ENCODE measurements at regions not wholly inside any gene's neighbourhood (a gene's known extent, or its start where the extent isn't known, plus 50 kb on each side); places are given as distances from the start of the nearest gene placed in this dataset.

DNA sequence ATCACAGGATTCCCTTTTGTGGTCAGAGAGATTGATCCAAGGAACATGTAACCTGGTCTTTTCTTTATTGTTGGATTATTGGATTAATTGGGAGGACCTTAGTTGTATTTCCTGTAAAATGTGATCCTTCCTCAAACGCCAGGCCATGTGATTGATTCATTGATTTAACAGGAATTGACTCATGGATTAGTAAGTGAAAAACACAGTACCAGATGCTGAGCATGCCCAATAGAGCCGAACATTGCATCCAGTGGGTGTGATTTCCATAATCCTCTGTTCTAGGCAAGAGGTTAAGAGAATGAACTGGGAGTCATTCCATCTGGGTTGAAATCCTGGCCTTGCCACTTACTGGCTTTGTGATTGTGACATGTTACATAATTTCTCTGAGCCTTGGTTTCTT lies 522.3 kb downstream of the MAT2B start:
- peak; percentile 55 for DNase-seq (ENCODE audit: low read depth)

DNA sequence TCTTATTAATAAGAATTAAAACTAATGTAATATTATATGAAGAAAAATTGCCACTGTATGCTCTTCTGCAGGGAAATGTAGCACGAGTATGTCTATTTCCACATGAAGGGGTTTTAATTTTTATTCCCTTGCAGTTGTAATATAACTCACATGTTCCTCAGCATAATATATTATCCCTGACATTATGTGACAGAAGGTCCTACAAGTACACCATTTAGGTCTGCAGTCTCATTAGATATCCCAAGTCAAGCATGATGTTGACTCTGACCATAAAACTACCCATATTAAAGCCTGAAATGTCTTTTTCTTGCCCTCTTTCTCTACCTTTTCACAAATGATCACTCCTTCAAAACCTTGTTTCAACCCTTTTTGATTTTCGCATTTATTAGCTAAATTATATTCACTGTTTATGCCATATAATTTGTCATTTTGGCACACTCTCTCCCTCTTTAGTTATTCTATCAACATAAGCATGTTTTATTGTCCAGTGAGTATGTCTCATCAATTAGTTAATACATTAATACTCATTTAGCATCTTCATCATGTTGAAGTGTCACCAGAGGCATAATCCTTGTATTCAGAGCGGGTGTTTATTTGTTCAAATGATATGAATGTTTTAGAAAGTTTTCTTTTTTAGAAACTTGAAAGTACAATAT lies 532.8 kb downstream of the MAT2B start:
- no peak for DNase-seq (ENCODE audit: low read depth)

DNA sequence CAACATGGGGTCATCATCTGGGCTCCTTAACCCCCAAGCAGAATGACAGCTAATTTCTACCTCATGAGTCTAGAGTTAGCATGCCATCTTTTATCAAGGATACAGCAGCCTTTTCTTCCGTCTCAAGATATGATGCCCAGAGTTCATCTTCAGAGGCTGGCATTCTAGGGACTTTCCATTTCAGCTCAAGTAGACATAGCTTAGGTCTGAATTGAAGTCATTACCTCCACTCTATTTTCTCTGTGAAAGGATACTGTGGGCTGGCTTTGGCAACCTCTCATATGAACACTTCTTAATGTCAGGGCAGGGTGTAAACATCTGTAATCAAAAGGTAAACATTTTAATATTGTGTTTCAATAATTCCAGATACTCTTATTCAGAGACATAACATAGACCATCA lies 535.7 kb downstream of the MAT2B start:
- no peak for DNase-seq (ENCODE audit: low read depth)

DNA sequence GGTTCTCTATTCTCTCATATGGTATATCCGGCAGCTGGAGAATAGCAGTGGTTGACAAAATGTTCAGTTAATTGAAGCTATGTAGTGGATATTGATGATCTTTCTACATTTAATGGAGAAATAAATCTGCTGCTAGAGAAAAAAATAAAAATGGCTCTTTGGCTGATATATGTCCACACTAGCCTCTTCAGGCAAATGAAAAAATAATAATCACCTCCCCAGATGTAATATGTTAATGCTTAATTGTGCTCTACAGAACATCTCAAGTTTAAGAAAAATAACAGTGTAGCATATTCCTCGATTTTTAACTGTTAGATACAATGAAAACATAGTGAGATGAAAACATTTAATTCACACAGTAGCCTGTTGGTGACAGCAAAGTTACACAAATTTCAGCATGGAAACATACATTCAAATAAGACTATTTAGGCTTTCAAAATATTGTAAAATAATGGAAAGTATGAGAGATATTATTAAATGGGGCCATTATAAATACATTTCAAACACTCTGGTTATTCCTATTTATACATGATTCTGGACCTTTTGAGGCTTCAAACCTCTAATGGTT lies 543.0 kb downstream of the MAT2B start:
- peak; percentile 16 for DNase-seq (ENCODE audit: low read depth)

DNA sequence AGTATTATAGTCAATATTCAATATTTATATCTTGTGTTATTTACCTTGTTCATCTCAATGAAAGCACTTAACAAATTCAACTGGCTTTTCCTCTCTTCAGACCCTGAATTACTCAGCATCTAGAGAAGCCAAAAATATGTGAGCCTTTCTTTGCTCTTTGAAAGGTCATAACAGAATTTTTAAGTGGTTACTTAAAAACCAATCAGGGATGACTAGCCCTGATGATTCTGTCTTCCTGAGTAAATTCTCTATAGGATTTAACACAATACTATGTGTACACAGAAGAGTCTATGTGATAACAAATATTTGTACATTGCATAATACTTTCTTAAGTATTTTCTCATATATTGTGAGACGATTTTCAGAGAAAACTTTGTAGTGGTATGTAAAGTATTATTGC lies 546.3 kb downstream of the MAT2B start:
- DNase-seq (ENCODE audit: low read depth): no peak

DNA sequence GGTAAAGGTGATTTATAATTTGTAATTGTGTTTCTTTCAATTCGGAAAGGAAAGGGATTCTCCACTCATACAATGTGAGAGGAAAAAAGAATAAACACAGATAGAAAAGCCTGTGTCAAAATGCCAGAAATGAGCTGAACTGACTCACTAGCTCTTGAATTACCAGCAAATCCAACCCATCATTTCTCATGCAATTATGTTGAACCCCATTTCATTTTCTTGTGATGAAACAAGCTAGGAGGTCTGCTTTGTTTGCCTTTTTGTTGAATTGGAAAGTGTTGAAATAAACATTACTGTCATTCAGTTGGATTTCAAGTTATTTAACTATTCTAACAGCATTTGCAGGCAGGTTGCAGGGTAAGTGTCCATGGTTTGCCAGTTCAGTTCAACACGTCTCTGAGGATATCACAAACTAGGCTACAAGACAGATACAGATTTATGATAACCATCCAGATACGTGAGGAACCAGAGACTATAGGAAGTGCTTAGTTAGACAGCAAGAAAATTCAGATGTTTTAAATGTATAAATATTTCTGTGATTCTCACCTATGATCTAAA lies 547.2 kb downstream of the MAT2B start:
- no peak for DNase-seq (ENCODE audit: low read depth)

DNA sequence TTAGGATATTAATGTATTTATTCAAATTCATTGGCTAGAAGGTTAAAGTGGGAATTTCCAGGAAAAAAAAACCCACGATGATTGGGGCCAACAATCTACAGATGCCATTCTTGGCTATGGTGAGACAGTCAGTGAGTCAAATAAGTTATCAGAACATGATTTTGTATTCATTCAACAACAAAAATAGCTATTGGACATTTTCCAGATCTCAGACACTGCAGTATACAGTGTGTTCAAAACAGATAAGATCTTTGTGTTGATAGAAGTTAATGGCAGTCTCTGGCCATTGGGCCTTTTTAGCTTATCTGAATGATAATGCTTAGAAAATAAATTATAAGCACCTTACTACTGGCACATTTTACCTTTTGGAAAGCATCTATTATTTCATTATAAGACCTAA lies 547.7 kb downstream of the MAT2B start:
- no peak for DNase-seq (ENCODE audit: low read depth)

DNA sequence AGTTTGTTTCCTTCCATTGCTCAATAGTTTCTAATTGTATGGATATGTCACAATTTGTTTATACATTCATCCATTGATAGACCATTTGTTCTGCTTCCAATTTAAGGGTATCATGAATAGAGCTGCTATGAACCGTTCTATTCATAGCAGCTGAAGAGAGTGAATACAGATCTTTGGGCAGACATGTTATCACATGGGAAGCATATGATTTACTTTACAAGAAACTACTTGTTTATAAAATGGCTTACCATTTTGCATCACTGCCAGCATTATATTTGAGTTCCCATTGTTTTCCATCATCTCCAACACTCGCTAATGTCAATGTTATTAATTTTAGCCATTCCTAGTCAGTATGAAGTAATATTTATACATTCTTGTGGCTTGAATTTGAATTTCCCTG lies 549.0 kb downstream of the MAT2B start:
- DNase-seq (ENCODE audit: low read depth): no peak

GRCh38 chr5:164057121-164057520 lies 551.7 kb downstream of the MAT2B start:
- DNase-seq (ENCODE audit: low read depth): no peak

GRCh38 chr5:164058621-164059020 lies 553.2 kb downstream of the MAT2B start:
- DNase-seq (ENCODE audit: low read depth): no peak

GRCh38 chr5:164059471-164059870 lies 554.1 kb downstream of the MAT2B start:
- no peak for DNase-seq (ENCODE audit: low read depth)

- DNase-seq (ENCODE audit: low read depth): no peak
These were observed 555.5 kb downstream of the MAT2B start for GRCh38 chr5:164060786-164061355.

DNA sequence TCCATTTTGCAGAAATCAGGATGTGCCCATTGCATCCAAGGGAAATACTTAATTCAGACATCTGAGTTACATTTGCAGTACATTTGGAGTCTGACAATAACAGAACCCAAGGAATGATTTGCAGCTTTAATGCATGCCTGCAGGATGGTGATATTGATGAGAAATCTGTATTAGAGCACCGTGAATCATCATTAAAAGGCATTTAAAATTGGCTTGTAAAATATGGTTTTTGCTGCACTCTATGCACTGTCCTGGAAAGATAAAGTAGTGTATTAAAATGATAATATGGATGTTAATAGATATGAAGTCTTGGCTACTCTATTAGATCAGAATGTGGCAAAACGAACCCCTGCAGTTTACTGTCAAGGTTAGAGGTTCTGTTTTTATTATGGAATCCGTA lies 556.9 kb downstream of the MAT2B start:
- DNase-seq (ENCODE audit: low read depth): no peak

DNA sequence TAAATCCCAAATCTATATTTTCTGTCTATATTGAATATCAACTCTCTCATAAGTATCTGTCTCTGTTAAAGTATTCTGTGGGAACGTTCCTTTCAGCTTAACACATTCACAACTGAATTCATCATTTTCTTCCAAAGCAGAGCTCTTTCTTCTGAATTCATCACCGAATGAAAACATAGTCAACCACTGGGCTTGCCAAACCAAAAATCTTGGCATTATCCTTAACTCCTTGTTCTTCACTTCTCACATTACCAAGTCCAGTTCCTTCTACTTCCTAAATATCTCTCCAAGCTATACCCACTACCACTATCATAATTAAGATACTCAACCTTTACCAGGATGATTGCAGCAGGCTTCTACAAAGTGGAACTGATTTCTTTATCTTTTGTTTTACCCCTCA lies 559.8 kb downstream of the MAT2B start:
- DNase-seq (ENCODE audit: low read depth): no peak

- no peak for DNase-seq (ENCODE audit: low read depth)
These were observed 566.3 kb downstream of the MAT2B start for GRCh38 chr5:164071671-164072070.

- DNase-seq (ENCODE audit: low read depth): no peak
These were observed 567.7 kb downstream of the MAT2B start for GRCh38 chr5:164073081-164073480.

DNA sequence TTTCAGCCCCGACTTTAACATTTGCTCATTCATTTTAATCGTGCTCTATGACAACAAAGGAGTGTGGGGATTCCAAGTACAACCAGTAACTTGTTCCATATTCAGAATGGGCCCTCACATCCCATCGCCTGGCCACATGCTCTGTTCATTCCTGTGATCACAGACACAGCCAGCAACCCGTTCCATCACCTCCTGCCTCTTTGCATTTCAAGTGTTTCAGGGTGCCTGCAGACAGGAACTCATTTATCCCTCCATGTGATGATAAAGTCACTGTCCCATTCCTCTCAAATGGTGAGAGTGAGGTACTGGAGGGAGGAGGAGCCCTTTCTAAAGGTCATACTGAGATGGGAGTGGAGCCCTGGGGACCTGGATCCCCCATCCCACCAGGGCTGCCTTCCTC lies 571.1 kb downstream of the MAT2B start:
- DNase-seq (ENCODE audit: low read depth): no peak

DNA sequence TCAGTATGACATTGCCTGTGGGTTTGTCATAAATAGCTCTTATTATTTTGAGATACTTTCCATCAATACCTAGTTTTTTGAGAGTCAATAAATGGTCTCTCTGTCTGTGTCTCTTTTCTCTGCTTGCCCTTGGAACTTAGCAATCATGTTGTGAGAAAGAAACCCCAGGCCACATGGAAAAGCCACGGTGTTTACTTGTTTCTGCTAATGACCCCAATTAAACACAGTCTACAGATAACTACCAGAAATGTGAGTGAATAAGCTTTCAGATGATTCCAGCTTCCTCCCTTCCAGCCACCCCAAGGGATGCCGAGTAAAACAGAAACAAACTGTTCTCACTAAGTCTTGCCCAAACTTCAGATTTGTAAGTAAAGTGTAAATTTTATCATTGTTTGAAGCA lies 584.9 kb downstream of the MAT2B start:
- DNase-seq (ENCODE audit: low read depth): no peak

DNA sequence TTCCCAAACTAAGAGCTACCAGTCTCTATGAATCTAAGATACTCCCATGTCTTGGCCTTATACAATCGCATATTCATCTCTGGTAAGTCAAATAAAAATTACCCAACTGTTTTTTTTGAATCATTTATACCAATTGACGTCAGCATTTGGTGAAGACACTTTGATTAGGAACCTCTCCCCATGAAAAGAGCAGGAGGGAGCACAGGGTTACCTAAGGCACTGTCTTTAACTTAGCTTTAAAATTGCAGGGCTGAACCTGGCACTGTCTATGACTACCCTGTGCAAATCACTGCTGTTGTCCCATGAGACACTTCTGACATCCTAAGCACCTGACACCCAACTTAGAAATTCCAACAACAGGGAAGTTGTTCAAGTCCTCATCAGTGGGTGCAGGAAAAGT lies 586.4 kb downstream of the MAT2B start:
- no peak for DNase-seq (ENCODE audit: low read depth)

DNA sequence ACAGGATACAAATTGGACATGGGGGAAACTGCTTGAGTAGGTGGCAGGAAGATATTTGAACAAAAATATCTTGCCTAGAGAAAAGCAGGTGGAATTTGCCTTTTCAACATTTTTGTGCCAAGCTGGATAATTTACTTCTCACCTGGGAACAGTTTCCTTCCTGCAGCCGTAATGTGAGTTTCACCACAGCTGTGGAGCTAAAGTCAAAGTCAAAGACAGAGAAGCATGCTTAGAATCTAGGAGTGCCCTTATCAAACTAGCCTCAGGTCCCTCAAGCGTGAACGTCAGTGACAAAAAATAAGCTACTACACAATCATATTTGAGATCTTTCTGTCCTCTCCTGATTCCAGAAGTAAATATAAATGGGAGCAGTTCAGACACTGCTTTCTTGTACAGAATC lies 588.9 kb downstream of the MAT2B start:
- no peak for DNase-seq (ENCODE audit: low read depth)

- peak; percentile 65 for DNase-seq (ENCODE audit: low read depth)
These were observed 592.3 kb downstream of the MAT2B start for GRCh38 chr5:164097749-164098148.

GRCh38 chr5:164098531-164098930 lies 593.1 kb downstream of the MAT2B start:
- peak; percentile 28 for DNase-seq (ENCODE audit: low read depth)

DNA sequence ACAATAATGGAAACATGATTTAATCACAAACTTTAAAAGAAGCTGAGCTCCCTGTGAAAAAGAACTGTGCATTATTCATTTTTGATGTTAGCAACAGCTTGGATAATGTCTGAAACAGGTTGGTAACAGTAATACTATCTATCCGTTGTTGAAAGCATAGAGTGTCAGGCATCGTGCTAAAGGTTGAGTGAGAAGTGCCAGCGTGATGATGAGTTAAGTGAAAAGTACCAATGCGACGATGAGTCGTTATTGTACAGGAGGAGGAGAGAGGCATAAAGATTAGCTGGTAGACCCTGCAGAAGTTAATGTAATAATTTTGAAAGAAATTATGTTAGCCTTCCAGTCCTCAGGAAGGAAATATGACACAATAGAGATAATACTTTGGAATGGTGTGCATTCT lies 593.6 kb downstream of the MAT2B start:
- no peak for DNase-seq (ENCODE audit: low read depth)

DNA sequence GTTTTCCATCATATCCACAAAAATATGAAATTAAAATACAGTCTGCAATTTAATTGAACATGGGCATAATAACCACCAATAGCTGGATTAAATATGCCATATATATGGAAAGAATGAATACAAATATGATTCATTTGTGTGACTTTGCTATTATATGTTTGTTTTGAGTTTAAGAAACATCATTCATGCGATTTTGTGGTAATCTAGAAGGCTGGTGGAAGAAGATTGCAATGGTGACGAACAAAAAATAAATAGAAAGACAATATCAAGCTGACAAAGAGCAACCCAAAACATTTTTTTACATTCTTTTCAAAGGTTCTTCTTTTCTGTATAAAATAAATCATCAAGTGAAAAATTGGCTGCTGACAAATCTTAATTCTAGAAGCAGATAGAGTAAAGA lies 610.0 kb downstream of the MAT2B start:
- no peak for DNase-seq (ENCODE audit: low read depth)

Data from ELR (cell line).